CD14-positive monocyte (primary cell): ENCODE measurements at regions not wholly inside any gene's neighbourhood (a gene's known extent, or its start where the extent isn't known, plus 50 kb on each side); places are given as distances from the start of the nearest gene placed in this dataset.

Experiments used
- DNase-seq, 3 donors: peaks; one replicate each; pipeline ENCODE4 v3.0.0-alpha.2; 2011 to 2022
- H2AFZ ChIP-seq: 2 replicates; pipeline ENCODE4 v1.6.0; 2012; ENCODE audit warnings: mild to moderate bottlenecking, low read depth, low read length, inconsistent platforms; ENCODE audit not compliant: insufficient read depth, poor library complexity, severe bottlenecking
- H3K27ac ChIP-seq, 2 donors: 1 replicate in 1 of 2; 2 replicates in 1 of 2; pipeline ENCODE4 v1.5.1; 2012 to 2013; ENCODE audit warnings: low read length in 2 of 2, control low read depth in 1 of 2, inconsistent platforms in 1 of 2, low read depth in 1 of 2, mild to moderate bottlenecking in 1 of 2
- H3K27me3 ChIP-seq, 2 donors: one replicate each; pipeline versions ENCODE4 v1.6.0 to v1.6.1; 2011 to 2013; ENCODE audit warnings: low read length in 2 of 2; ENCODE audit not compliant: control insufficient read depth in 2 of 2, insufficient read depth in 2 of 2
- H3K36me3 ChIP-seq, 2 donors: replicated peaks in 1 of 2; 1 replicate in 1 of 2; 2 replicates in 1 of 2; pipeline versions ENCODE4 v1.5.1 to v1.6.1; 2012 to 2013; ENCODE audit warnings: low read length in 2 of 2, control low read depth in 1 of 2, inconsistent platforms in 1 of 2, mild to moderate bottlenecking in 1 of 2; ENCODE audit not compliant: insufficient read depth in 2 of 2, control insufficient read depth in 1 of 2
- H3K4me1 ChIP-seq, 2 donors: 1 replicate in 1 of 2; 2 replicates in 1 of 2; pipeline versions ENCODE4 v1.5.1 to v1.6.1; 2012 to 2013; ENCODE audit warnings: low read length in 2 of 2, control low read depth in 1 of 2, inconsistent platforms in 1 of 2, mild to moderate bottlenecking in 1 of 2, moderate library complexity in 1 of 2; ENCODE audit not compliant: insufficient read depth in 2 of 2, control insufficient read depth in 1 of 2
- H3K4me2 ChIP-seq: replicated peaks from 2 replicates; pipeline ENCODE3; 2012; ENCODE audit warnings: low read length, moderate library complexity, mild to moderate bottlenecking; ENCODE audit not compliant: poor library complexity, severe bottlenecking; ENCODE audit errors: extremely low read depth
- H3K4me3 ChIP-seq, 3 experiments: fragments of 200-600 bp in 1 of 3; sonication (generic) in 1 of 3; replicated peaks in 1 of 3; 1 replicate in 2 of 3; 2 replicates in 1 of 3; pipeline ENCODE4 v1.5.1; 2011 to 2013; ENCODE audit warnings: low read length in 3 of 3, mild to moderate bottlenecking in 3 of 3, control low read depth in 2 of 3, low read depth in 2 of 3, inconsistent platforms in 1 of 3, moderate library complexity in 1 of 3
- H3K79me2 ChIP-seq: 2 replicates; pipeline ENCODE4 v1.6.0; 2012; ENCODE audit warnings: mild to moderate bottlenecking, control low read depth, inconsistent platforms, low read length, moderate library complexity; ENCODE audit not compliant: insufficient read depth
- H3K9ac ChIP-seq: 2 replicates; pipeline ENCODE4 v1.6.0; 2017; ENCODE audit warnings: low read length, mild to moderate bottlenecking; ENCODE audit not compliant: insufficient read depth, poor library complexity, severe bottlenecking
- H3K9me3 ChIP-seq, 2 donors: replicated peaks in 1 of 2; 1 replicate in 1 of 2; 2 replicates in 1 of 2; pipeline versions ENCODE4 v1.5.1 to v1.6.1; 2012 to 2013; ENCODE audit warnings: low read length in 2 of 2, control low read depth in 1 of 2; ENCODE audit not compliant: control insufficient read depth in 1 of 2, insufficient read depth in 1 of 2
- H4K20me1 ChIP-seq: 2 replicates; pipeline ENCODE4 v1.6.0; 2012; ENCODE audit warnings: mild to moderate bottlenecking, low read length, control low read depth, moderate library complexity; ENCODE audit not compliant: insufficient read depth
- H3K27ac Mint-ChIP-seq, 7 donors: one replicate each; pipeline ENCODE4 v1.8.0; 2020; ENCODE audit warnings: mild to moderate bottlenecking in 7 of 7, mixed read lengths in 7 of 7, moderate library complexity in 6 of 7, inconsistent platforms in 2 of 7
- H3K27me3 Mint-ChIP-seq, 3 donors: one replicate each; pipeline ENCODE4 v1.8.0; 2021 to 2022; ENCODE audit warnings: low read depth in 3 of 3, mild to moderate bottlenecking in 3 of 3, mixed read lengths in 3 of 3, moderate library complexity in 3 of 3, inconsistent platforms in 1 of 3
- H3K36me3 Mint-ChIP-seq, 2 donors: one replicate each; pipeline ENCODE4 v1.8.0; 2020; ENCODE audit warnings: mixed read lengths in 2 of 2, inconsistent platforms in 1 of 2, mild to moderate bottlenecking in 1 of 2
- H3K4me1 Mint-ChIP-seq: one replicate; pipeline ENCODE4 v1.8.0; 2020; ENCODE audit warnings: mild to moderate bottlenecking, mixed read lengths
- H3K4me3 Mint-ChIP-seq, 2 donors: one replicate each; pipeline ENCODE4 v1.8.0; 2020; ENCODE audit warnings: mild to moderate bottlenecking in 2 of 2, mixed read lengths in 2 of 2, moderate library complexity in 1 of 2
- H3K9me3 Mint-ChIP-seq, 7 donors: one replicate each; pipeline ENCODE4 v1.8.0; 2020 to 2022; ENCODE audit warnings: mixed read lengths in 7 of 7, mild to moderate bottlenecking in 6 of 7, moderate library complexity in 6 of 7, inconsistent platforms in 2 of 7
- WGBS: methylation state at CpG from one replicate; pipeline ENCODE4 v1.1.5; 2013; ENCODE audit warnings: missing lambda C conversion rate; ENCODE audit not compliant: insufficient coverage; 5-methylcytosine and 5-hydroxymethylcytosine counted together
- intact Hi-C, 2 donors: fragments of 100-400 bp; cut with micrococcal nuclease; formaldehyde crosslinking; loops; one replicate each; pipeline versions ENCODE4 v1.15.0 to v1.15.1; 2023
- TF ChIP-seq, protein P1 (sequence below): fragments of 200-600 bp; IDR thresholded peaks from one replicate; pipeline ENCODE4 v1.8.0; 2022; ENCODE audit warnings: antibody characterized with exemption, mild to moderate bottlenecking

DNA sequence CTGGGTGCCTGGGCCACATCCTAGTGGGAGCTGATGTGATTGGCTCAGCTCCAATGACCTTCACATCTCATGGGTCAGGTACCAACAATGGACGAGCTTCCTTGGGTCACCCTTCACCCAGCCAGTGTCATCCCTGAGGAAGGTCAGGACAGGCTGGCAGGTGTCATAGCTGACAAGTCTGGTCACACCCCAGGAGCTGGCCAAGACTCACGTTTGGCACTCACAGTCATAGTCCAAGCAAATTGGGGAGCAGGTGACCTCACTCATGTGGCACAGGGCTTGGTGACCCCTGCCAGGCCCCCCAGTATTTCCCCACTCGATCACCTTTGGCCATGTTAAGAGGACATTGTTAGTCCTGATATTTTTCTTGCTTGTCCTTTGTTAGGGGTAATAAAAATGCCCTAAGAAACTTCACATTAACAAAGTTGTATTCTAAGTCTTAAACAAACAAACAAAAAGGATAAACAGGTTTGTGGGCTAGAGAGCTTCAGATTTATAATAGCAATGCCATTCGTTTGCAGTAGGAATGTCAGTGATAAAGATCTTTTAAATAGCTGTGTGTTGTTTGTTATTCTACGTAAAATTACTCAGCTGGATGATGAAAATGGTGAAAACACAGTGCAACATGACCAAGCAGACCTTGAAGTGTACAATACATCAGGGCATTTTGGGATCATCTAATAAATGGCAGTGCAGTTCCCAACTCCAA is 79.5 kb upstream of the POMGNT2 start:
- DNase-seq: no peak
- no peaks in the 10 kb centered on the region for H4K20me1 ChIP-seq
- no peaks in the 10 kb centered on the region for H3K27me3 ChIP-seq
- H3K9ac ChIP-seq: no peak overlapping the region
- H3K36me3 Mint-ChIP-seq: no peaks in the 10 kb centered on the region
- H2AFZ ChIP-seq: no peak overlapping the region
- H3K79me2 ChIP-seq: no peaks in the 10 kb centered on the region
- H3K9me3 Mint-ChIP-seq: peaks cover 0 to 7% (median 2%) of the 10 kb centered on the region in 7 donors
- WGBS: 96% methylated on average over 3 of the region's 5 CpGs
- no peak overlapping the region for H3K4me3 ChIP-seq
- intact Hi-C loops: loop anchor here in 1 of 2 donors (10.0 kb wide), 1 partner anchor 99 kb away; the partner anchor contains the start of gene SNRK
- H3K4me2 ChIP-seq: no peak overlapping the region
- H3K36me3 ChIP-seq: no peaks in the 10 kb centered on the region
- no peak overlapping the region for H3K27ac ChIP-seq
- peaks cover 23 to 25% of the 10 kb centered on the region in 2 donors for H3K4me1 ChIP-seq
- H3K27me3 Mint-ChIP-seq: peaks cover 0 to 2% (median 2%) of the 10 kb centered on the region in 3 donors
- TF ChIP-seq, protein P1, sequence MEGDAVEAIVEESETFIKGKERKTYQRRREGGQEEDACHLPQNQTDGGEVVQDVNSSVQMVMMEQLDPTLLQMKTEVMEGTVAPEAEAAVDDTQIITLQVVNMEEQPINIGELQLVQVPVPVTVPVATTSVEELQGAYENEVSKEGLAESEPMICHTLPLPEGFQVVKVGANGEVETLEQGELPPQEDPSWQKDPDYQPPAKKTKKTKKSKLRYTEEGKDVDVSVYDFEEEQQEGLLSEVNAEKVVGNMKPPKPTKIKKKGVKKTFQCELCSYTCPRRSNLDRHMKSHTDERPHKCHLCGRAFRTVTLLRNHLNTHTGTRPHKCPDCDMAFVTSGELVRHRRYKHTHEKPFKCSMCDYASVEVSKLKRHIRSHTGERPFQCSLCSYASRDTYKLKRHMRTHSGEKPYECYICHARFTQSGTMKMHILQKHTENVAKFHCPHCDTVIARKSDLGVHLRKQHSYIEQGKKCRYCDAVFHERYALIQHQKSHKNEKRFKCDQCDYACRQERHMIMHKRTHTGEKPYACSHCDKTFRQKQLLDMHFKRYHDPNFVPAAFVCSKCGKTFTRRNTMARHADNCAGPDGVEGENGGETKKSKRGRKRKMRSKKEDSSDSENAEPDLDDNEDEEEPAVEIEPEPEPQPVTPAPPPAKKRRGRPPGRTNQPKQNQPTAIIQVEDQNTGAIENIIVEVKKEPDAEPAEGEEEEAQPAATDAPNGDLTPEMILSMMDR: no peak
- H3K9me3 ChIP-seq: no peaks in the 10 kb centered on the region
- H3K27ac Mint-ChIP-seq: no peak overlapping the region
- H3K4me1 Mint-ChIP-seq: peaks cover 31% of the 10 kb centered on the region
- H3K4me3 Mint-ChIP-seq: no peak overlapping the region

DNA sequence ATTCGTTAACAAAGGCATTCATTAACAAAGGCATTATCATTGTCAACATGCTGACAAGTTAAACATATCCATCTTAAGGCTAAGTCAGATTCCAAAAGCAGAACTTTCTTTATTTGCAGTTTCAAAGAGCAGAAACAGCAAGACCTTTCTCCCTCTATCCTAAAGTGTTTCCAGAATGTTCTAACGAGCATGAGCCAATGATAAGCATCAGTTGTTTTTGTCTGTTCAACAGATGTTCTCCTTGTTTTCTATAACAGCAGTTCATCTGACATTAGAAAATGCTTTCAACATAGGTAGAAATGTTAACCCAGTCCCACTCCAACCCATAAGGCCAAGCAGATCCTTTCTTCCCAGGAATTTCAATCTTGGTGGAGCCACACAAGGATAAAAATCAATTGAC is 77.6 kb upstream of the POMGNT2 start:
- peaks cover 0 to under 1% (median 0%) of the 10 kb centered on the region in 7 donors for H3K9me3 Mint-ChIP-seq
- Histone ChIP-seq H3K79me2 (no peaks in the 10 kb centered on the region), H3K4me3 (no peak overlapping the region), H3K9ac (no peak overlapping the region), H3K9me3 (no peaks in the 10 kb centered on the region), H2AFZ (no peak overlapping the region), H3K4me2 (no peak overlapping the region), H3K36me3 (no peaks in the 10 kb centered on the region), H4K20me1 (no peaks in the 10 kb centered on the region), H3K27me3 (no peaks in the 10 kb centered on the region), H3K4me1 (peaks cover 42 to 44% of the 10 kb centered on the region in 2 donors), H3K27ac (no peak overlapping the region)
- no peaks in the 10 kb centered on the region for H3K36me3 Mint-ChIP-seq
- TF ChIP-seq, protein P1: no peak
- no CpG with 5 or more reads among the region's 2 CpGs for WGBS
- peak overlapping the region in 1 of 7 donors; percentile 24 for H3K27ac Mint-ChIP-seq
- DNase-seq: no peak
- intact Hi-C loops: loop anchor here in 1 of 2 donors (10.0 kb wide), 1 partner anchor 101 kb away; the partner anchor contains the start of gene SNRK
- H3K4me3 Mint-ChIP-seq: no peak overlapping the region
- peaks cover 51% of the 10 kb centered on the region for H3K4me1 Mint-ChIP-seq
- H3K27me3 Mint-ChIP-seq: peaks cover 0 to 2% (median 0%) of the 10 kb centered on the region in 3 donors
